Right lobe of liver (tissue), 4 donors: ENCODE measurements at regions not wholly inside any gene's neighbourhood (a gene's known extent, or its start where the extent isn't known, plus 50 kb on each side); places are given as distances from the start of the nearest gene placed in this dataset.

Experiments used
- POLR2A ChIP-seq: fragments of 450-650 bp; IDR thresholded peaks from one replicate; pipeline ENCODE4 v1.6.1; 2017; ENCODE audit warnings: antibody characterized with exemption, mild to moderate bottlenecking
- TF ChIP-seq, protein P1 (sequence below), 4 donors: fragments of 200-600 bp in 3 of 4; fragments of 450-650 bp in 1 of 4; IDR thresholded peaks; one replicate each; pipeline versions ENCODE4 v1.5.1 to v1.8.0; 2016 to 2022; ENCODE audit warnings: antibody characterized with exemption in 4 of 4, mild to moderate bottlenecking in 2 of 4
- donor health status: DM: no; HTN: no; CAD: no.
- donor health status: DM: no; HTN: no; CAD: no.
- donor health status: DM: no; HTN: yes; CAD: no.

DNA sequence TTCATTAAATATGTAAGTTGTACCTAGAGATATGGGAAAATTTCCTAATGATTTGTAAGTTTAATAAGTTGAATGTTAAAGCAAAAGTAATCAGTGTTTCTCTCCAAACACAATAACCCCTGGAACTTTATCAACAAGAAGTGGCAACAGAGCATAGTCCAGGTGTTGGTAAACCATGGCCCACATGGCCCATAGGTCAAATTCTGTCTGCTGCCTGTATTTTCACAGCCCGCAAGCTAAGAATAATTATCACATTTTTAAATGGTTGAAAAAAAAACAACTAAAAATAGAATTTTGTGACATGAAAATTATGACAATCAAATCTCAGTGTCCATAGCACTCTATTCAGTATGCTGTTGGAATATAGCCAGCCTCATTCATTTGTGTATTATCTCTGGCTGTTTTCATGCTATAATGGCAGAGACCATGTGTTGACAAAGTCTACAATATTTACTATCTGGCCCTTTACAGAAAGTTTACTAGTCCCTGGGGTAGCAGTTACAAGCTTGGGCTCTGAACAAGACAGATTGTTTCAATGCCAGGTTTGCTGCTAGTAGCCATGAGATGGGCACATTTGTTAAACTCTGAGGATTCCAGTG is 395.8 kb downstream of the GASK1B start:
- TF ChIP-seq, protein P1, sequence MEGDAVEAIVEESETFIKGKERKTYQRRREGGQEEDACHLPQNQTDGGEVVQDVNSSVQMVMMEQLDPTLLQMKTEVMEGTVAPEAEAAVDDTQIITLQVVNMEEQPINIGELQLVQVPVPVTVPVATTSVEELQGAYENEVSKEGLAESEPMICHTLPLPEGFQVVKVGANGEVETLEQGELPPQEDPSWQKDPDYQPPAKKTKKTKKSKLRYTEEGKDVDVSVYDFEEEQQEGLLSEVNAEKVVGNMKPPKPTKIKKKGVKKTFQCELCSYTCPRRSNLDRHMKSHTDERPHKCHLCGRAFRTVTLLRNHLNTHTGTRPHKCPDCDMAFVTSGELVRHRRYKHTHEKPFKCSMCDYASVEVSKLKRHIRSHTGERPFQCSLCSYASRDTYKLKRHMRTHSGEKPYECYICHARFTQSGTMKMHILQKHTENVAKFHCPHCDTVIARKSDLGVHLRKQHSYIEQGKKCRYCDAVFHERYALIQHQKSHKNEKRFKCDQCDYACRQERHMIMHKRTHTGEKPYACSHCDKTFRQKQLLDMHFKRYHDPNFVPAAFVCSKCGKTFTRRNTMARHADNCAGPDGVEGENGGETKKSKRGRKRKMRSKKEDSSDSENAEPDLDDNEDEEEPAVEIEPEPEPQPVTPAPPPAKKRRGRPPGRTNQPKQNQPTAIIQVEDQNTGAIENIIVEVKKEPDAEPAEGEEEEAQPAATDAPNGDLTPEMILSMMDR (IDR thresholded peaks at IDR 0.05), result no peak
- TF ChIP-seq POLR2A, result no peak
